ENCODE measurements at regions not wholly inside any gene's neighbourhood (a gene's known extent, or its start where the extent isn't known, plus 50 kb on each side); places are given as distances from the start of the nearest gene placed in this dataset.

- TF ChIP-seq, protein P1, sequence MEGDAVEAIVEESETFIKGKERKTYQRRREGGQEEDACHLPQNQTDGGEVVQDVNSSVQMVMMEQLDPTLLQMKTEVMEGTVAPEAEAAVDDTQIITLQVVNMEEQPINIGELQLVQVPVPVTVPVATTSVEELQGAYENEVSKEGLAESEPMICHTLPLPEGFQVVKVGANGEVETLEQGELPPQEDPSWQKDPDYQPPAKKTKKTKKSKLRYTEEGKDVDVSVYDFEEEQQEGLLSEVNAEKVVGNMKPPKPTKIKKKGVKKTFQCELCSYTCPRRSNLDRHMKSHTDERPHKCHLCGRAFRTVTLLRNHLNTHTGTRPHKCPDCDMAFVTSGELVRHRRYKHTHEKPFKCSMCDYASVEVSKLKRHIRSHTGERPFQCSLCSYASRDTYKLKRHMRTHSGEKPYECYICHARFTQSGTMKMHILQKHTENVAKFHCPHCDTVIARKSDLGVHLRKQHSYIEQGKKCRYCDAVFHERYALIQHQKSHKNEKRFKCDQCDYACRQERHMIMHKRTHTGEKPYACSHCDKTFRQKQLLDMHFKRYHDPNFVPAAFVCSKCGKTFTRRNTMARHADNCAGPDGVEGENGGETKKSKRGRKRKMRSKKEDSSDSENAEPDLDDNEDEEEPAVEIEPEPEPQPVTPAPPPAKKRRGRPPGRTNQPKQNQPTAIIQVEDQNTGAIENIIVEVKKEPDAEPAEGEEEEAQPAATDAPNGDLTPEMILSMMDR (IDR thresholded peaks at IDR 0.05; ENCODE audit: poor library complexity, severe bottlenecking) = no peak
- TF ChIP-seq EP300 (conservative IDR thresholded peaks at IDR 0.05; ENCODE audit: poor library complexity, severe bottlenecking) (no peak), REST (IDR thresholded peaks at IDR 0.05; ENCODE audit: borderline replicate concordance) (no peak), RAD21 (conservative IDR thresholded peaks at IDR 0.05) (no peak), TAF1 (IDR thresholded peaks at IDR 0.05; ENCODE audit: low read depth) (no peak), EZH2 (IDR thresholded peaks at IDR 0.05; ENCODE audit: borderline replicate concordance, insufficient read depth, low read length, poor library complexity, severe bottlenecking) (no peak), POLR2AphosphoS5 (IDR thresholded peaks at IDR 0.05) (no peak), SMC3 (conservative IDR thresholded peaks at IDR 0.05; ENCODE audit: poor library complexity) (no peak)
Measured at GRCh38 chr12:24500831-24501230, 448.1 kb downstream of the BCAT1 start.
